HS-5 (cell line): ENCODE measurements at regions not wholly inside any gene's neighbourhood (a gene's known extent, or its start where the extent isn't known, plus 50 kb on each side); places are given as distances from the start of the nearest gene placed in this dataset.
"Not testable (repeated sequence)": the region's sequence is repeated elsewhere in the genome, so short reads cannot be mapped to it uniquely, and the experiment has no call there.

Experiments
- DNase-seq: peaks from one replicate; pipeline ENCODE4 v3.0.0-alpha.2; 2012; ENCODE audit warnings: low read depth

GRCh38 chr2:234898534-234899053, 53.2 kb upstream of the SH3BP4 start:
- DNase-seq, result no peak

GRCh38 chr2:234888442-234888841, 63.4 kb upstream of the SH3BP4 start:
- not testable (repeated sequence) for DNase-seq

- DNase-seq, result no peak
These were observed 64.6 kb upstream of the SH3BP4 start for GRCh38 chr2:234887195-234887594.

- no peak for DNase-seq
These were observed 65.9 kb upstream of the SH3BP4 start for GRCh38 chr2:234885886-234886285.

- no peak for DNase-seq
These were observed 66.7 kb upstream of the SH3BP4 start for GRCh38 chr2:234885118-234885517.

- DNase-seq, result no peak
These were observed 67.2 kb upstream of the SH3BP4 start for GRCh38 chr2:234884591-234884990.

- DNase-seq, result peak; percentile 64
These were observed 70.2 kb upstream of the SH3BP4 start for GRCh38 chr2:234881413-234882241.

GRCh38 chr2:234880551-234881211, 71.1 kb upstream of the SH3BP4 start:
- peak; percentile 99 for DNase-seq

GRCh38 chr2:234879671-234880455, 72.0 kb upstream of the SH3BP4 start:
- DNase-seq, result peak; percentile 76

GRCh38 chr2:234876621-234877020, 75.2 kb upstream of the SH3BP4 start:
- DNase-seq, result not testable (repeated sequence)

GRCh38 chr2:234874347-234875046, 77.3 kb upstream of the SH3BP4 start:
- no peak for DNase-seq

GRCh38 chr2:234873828-234874173, 78.0 kb upstream of the SH3BP4 start:
- DNase-seq, result no peak

- DNase-seq, result no peak
These were observed 78.6 kb upstream of the SH3BP4 start for GRCh38 chr2:234873103-234873827.

- DNase-seq, result no peak
These were observed 81.8 kb upstream of the SH3BP4 start for GRCh38 chr2:234869969-234870368.

- no peak for DNase-seq
These were observed 82.7 kb upstream of the SH3BP4 start for GRCh38 chr2:234869164-234869563.

GRCh38 chr2:234867882-234868285, 83.9 kb upstream of the SH3BP4 start:
- no peak for DNase-seq

- no peak for DNase-seq
These were observed 86.2 kb upstream of the SH3BP4 start for GRCh38 chr2:234865586-234865985.

- no peak for DNase-seq
These were observed 86.8 kb upstream of the SH3BP4 start for GRCh38 chr2:234865040-234865439.

- no peak for DNase-seq
These were observed 87.3 kb upstream of the SH3BP4 start for GRCh38 chr2:234864506-234864905.

GRCh38 chr2:234863043-234863934, 88.5 kb upstream of the SH3BP4 start:
- DNase-seq, result no peak
